Superior temporal gyrus (tissue), 1 donor: ENCODE measurements at regions not wholly inside any gene's neighbourhood (a gene's known extent, or its start where the extent isn't known, plus 50 kb on each side); places are given as distances from the start of the nearest gene placed in this dataset.
A peak's percentile ranks its signal among the peaks of the same experiment; 100 is the strongest.

ENCODE experiments used
- DNase-seq: peaks from one replicate; pipeline ENCODE4 v3.0.0-alpha.2; 2016; ENCODE audit errors: extremely low spot score

GRCh38 chr2:121095257-121096080 is 189.5 kb downstream of the TFCP2L1 start:
- peak; percentile 81 for DNase-seq

- no peak for DNase-seq
These were observed 188.4 kb downstream of the TFCP2L1 start for GRCh38 chr2:121096611-121097010.

- DNase-seq: no peak
These were observed 186.4 kb downstream of the TFCP2L1 start for GRCh38 chr2:121098556-121098955.

GRCh38 chr2:121099329-121100290 is 185.4 kb downstream of the TFCP2L1 start:
- peak; percentile 24 for DNase-seq

- DNase-seq: no peak
These were observed 183.8 kb downstream of the TFCP2L1 start for GRCh38 chr2:121101093-121101715.

GRCh38 chr2:121102941-121103340 is 182.1 kb downstream of the TFCP2L1 start:
- no peak for DNase-seq

- no peak for DNase-seq
These were observed 181.0 kb downstream of the TFCP2L1 start for GRCh38 chr2:121103960-121104359.

- DNase-seq: no peak
These were observed 180.3 kb downstream of the TFCP2L1 start for GRCh38 chr2:121104721-121105141.

GRCh38 chr2:121110924-121111323 is 174.1 kb downstream of the TFCP2L1 start:
- DNase-seq: no peak

GRCh38 chr2:121118951-121119350 is 166.1 kb downstream of the TFCP2L1 start:
- no peak for DNase-seq

GRCh38 chr2:121120411-121120810 is 164.6 kb downstream of the TFCP2L1 start:
- no peak for DNase-seq

- DNase-seq: no peak
These were observed 164.0 kb downstream of the TFCP2L1 start for GRCh38 chr2:121120991-121121390.

GRCh38 chr2:121121661-121122060 is 163.3 kb downstream of the TFCP2L1 start:
- DNase-seq: no peak

GRCh38 chr2:121123268-121123667 is 161.7 kb downstream of the TFCP2L1 start:
- no peak for DNase-seq

GRCh38 chr2:121124330-121124729 is 160.7 kb downstream of the TFCP2L1 start:
- no peak for DNase-seq

- no peak for DNase-seq
These were observed 159.7 kb downstream of the TFCP2L1 start for GRCh38 chr2:121125350-121125749.

GRCh38 chr2:121128741-121129659 is 156.0 kb downstream of the TFCP2L1 start:
- DNase-seq: peak; percentile 48

GRCh38 chr2:121129692-121130091 is 155.3 kb downstream of the TFCP2L1 start:
- DNase-seq: no peak

GRCh38 chr2:121130301-121130850 is 154.6 kb downstream of the TFCP2L1 start:
- DNase-seq: no peak

GRCh38 chr2:121131375-121131774 is 153.6 kb downstream of the TFCP2L1 start:
- DNase-seq: no peak
